ENCODE measurements at regions not wholly inside any gene's neighbourhood (a gene's known extent, or its start where the extent isn't known, plus 50 kb on each side); places are given as distances from the start of the nearest gene placed in this dataset.

DNA sequence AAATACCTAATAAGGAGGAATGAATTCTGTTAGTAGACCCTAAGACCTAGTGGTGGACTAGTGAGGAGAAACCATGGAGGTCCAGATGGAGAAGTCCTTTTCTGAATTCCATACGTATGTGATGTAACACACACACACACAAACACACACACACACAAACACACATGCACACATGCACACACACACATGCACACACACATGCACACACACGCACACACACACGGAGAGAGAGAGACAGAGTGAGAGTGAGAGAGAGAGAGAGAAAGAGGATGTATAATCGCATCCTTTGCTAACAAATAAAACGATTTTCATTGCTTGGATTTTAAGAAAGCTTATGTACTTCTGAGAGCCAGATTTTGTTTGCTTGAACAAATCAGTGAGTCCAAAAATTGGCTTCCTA, 132.6 kb upstream of the CEP162 start:
- ATAC-seq: no peak
- H3K36me3 ChIP-seq: no peaks in the 10 kb centered on the region
- no peak overlapping the region for H3K27ac ChIP-seq
- H3K9me3 ChIP-seq: no peaks in the 10 kb centered on the region
- no peak overlapping the region for H3K4me3 ChIP-seq
- no peaks in the 10 kb centered on the region for H3K4me1 ChIP-seq
- TF ChIP-seq POLR2AphosphoS5 (IDR thresholded peaks at IDR 0.05) (no peak), EP300 (IDR thresholded peaks at IDR 0.05) (no peak), POLR2A (IDR thresholded peaks at IDR 0.05) (no peak)
- TF ChIP-seq, protein P1, sequence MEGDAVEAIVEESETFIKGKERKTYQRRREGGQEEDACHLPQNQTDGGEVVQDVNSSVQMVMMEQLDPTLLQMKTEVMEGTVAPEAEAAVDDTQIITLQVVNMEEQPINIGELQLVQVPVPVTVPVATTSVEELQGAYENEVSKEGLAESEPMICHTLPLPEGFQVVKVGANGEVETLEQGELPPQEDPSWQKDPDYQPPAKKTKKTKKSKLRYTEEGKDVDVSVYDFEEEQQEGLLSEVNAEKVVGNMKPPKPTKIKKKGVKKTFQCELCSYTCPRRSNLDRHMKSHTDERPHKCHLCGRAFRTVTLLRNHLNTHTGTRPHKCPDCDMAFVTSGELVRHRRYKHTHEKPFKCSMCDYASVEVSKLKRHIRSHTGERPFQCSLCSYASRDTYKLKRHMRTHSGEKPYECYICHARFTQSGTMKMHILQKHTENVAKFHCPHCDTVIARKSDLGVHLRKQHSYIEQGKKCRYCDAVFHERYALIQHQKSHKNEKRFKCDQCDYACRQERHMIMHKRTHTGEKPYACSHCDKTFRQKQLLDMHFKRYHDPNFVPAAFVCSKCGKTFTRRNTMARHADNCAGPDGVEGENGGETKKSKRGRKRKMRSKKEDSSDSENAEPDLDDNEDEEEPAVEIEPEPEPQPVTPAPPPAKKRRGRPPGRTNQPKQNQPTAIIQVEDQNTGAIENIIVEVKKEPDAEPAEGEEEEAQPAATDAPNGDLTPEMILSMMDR (IDR thresholded peaks at IDR 0.05): no peak
- 66 to 90% methylated on average over 4 to 5 of the region's 5 CpGs for WGBS, 2 donors (ENCODE audit: low coverage in 1 of 2)
- no peaks in the 10 kb centered on the region for H3K27me3 ChIP-seq

DNA sequence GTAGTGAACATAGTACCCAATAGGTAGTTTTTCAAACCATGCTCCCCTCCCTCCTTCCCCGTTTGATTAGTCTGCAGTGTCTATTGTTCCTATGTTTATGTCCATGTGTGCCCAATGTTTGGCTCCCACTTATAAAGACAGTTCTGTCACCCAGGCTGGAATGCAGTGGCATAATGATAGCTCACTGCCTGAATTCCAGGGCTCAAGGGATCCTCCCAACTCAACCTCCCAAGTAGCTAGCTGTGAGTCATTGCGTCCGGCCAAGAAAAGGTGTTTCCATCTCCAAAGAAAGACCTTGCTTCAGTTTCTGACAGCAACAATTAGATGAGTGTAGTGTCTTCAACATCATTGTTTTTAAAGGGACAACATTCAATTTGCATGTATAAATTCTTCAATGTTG, 131.1 kb upstream of the CEP162 start:
- WGBS, 2 donors (ENCODE audit: low coverage in 1 of 2): 90 to 97% methylated on average over 3 of the region's 3 CpGs
- no peak overlapping the region for H3K4me3 ChIP-seq
- no peaks in the 10 kb centered on the region for H3K9me3 ChIP-seq
- no peaks in the 10 kb centered on the region for H3K27me3 ChIP-seq
- no peak for ATAC-seq
- no peaks in the 10 kb centered on the region for H3K36me3 ChIP-seq
- no peaks in the 10 kb centered on the region for H3K4me1 ChIP-seq
- H3K27ac ChIP-seq: no peak overlapping the region
- no peak for TF ChIP-seq EP300 (IDR thresholded peaks at IDR 0.05)
- TF ChIP-seq, protein P1 (IDR thresholded peaks at IDR 0.05): no peak
- no peak for TF ChIP-seq POLR2A (IDR thresholded peaks at IDR 0.05)

DNA sequence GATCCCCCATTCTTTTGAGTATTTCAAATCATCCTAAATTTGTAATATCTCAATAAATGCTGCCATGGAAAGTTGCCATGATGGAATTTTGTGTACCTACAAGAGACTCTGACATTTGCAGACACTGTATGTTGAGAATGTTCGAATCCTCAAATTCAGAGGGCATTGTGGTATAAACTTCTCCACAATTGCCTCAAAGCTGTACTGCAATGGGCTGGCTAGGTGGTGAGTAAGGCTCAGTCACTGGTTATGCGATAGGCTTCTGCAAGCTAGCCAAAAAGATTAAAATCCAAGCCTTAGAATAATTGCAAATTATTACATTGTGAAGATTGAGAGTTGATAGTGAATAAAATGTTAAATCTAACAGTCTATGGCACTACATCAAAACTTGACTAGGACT, 130.2 kb upstream of the CEP162 start:
- no peak overlapping the region for H3K27ac ChIP-seq
- TF ChIP-seq EP300 (IDR thresholded peaks at IDR 0.05) (no peak), POLR2AphosphoS5 (IDR thresholded peaks at IDR 0.05) (no peak), POLR2A (IDR thresholded peaks at IDR 0.05) (no peak)
- TF ChIP-seq, protein P1 (IDR thresholded peaks at IDR 0.05): no peak
- ATAC-seq: no peak
- no peaks in the 10 kb centered on the region for H3K9me3 ChIP-seq
- no peaks in the 10 kb centered on the region for H3K27me3 ChIP-seq
- H3K4me1 ChIP-seq: no peaks in the 10 kb centered on the region
- H3K4me3 ChIP-seq: no peak overlapping the region
- H3K36me3 ChIP-seq: no peaks in the 10 kb centered on the region
- 80% methylated on average over 1 of the region's 2 CpGs; no CpG with 5 or more reads in 1 of the 2 donors for WGBS, 2 donors (ENCODE audit: low coverage in 1 of 2)

DNA sequence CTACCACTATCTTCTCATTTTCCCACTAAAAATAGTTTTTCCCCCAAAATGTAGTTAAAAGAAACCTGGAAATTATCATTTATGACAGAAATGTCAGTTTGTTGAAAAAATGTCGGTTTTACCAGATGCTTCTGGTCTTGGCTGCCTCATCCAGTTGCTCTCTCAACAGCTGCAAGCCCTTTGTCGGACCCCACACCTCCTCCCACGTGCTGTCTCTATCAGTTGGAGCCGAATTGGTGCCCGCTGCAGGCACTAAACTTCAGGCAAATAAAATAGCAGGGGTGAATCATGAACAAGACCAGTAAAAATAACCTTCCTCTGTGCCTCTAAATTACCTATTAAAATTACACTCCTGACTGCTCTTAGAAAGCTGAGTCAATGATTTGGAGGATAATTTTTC, 129.5 kb upstream of the CEP162 start:
- Histone ChIP-seq H3K9me3 (no peaks in the 10 kb centered on the region), H3K36me3 (no peaks in the 10 kb centered on the region), H3K27me3 (no peaks in the 10 kb centered on the region), H3K4me3 (no peak overlapping the region), H3K4me1 (no peaks in the 10 kb centered on the region), H3K27ac (no peak overlapping the region)
- ATAC-seq: no peak
- 25 to 29% methylated on average over 4 to 5 of the region's 5 CpGs for WGBS, 2 donors (ENCODE audit: low coverage in 1 of 2)
- TF ChIP-seq, protein P1 (IDR thresholded peaks at IDR 0.05): no peak
- TF ChIP-seq POLR2A (IDR thresholded peaks at IDR 0.05) (no peak), EP300 (IDR thresholded peaks at IDR 0.05) (no peak), POLR2AphosphoS5 (IDR thresholded peaks at IDR 0.05) (no peak)

DNA sequence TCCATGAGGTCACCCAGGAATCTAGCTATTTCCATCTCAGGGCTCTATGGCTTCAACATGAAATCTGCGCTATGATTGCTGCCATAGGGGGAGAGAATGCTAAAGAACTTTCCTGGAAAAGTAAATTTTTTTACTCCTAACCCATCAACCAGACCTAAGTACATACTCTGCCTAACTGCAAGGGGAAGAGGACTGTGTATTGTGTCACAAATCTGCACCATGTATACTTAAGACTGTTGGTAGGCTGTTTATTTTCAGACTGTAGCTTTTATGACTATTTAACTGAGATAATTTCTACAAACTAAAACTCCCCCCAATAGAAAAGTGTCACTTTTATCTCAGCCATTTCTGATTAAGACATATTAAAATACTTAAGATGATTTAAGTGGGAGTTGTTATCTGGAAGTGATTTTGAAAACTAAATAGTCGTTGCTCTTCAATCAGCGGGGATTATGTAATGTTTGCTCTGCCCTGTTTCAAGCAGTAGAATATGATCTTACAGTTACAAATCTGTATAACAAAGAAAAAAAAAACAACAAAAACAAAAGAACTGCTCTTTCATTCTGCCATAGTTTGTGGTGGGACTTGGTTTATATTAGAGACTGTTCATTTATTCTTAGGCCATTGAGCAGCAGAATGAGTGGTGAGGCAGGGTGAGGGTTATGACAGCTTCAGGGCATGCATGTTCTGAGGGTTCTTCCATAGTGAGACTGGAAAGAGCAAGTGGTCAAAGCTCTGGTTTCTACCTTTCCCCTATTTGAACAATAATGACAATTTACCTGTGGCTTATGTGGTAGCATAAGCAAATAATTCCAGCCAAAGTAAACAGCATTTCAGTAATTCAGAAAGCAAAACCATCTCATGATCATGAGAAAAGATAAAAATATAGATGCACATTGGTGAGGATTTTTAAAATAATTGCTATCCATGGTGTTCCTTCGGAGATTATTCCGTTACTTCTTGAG, 126.3 kb upstream of the CEP162 start:
- H3K36me3 ChIP-seq: no peaks in the 10 kb centered on the region
- 50 to 60% methylated on average over 4 of the region's 5 CpGs for WGBS, 2 donors (ENCODE audit: low coverage in 1 of 2)
- no peaks in the 10 kb centered on the region for H3K27me3 ChIP-seq
- H3K4me3 ChIP-seq: no peak overlapping the region
- TF ChIP-seq, protein P1 (IDR thresholded peaks at IDR 0.05): no peak
- TF ChIP-seq EP300 (IDR thresholded peaks at IDR 0.05): no peak
- TF ChIP-seq POLR2AphosphoS5 (IDR thresholded peaks at IDR 0.05): no peak
- no peak for TF ChIP-seq POLR2A (IDR thresholded peaks at IDR 0.05)
- H3K4me1 ChIP-seq: no peaks in the 10 kb centered on the region
- H3K27ac ChIP-seq: no peak overlapping the region
- no peaks in the 10 kb centered on the region for H3K9me3 ChIP-seq
- no peak for ATAC-seq

Measured in gastroesophageal sphincter (tissue), 4 donors.